Upper lobe of right lung (tissue), 1 donor: ENCODE measurements at regions not wholly inside any gene's neighbourhood (a gene's known extent, or its start where the extent isn't known, plus 50 kb on each side); places are given as distances from the start of the nearest gene placed in this dataset.

Experiments used
- ATAC-seq: fragments of 200-7000 bp; cut with Tn5 transposase; one replicate; pipeline ENCODE4 v1.9.1; 2020; ENCODE audit warnings: mild to moderate bottlenecking, moderate library complexity
- DNase-seq: peaks from one replicate; pipeline ENCODE4 v3.0.0-alpha.2; 2020
- H3K27ac ChIP-seq: fragments of 200-600 bp; one replicate; pipeline ENCODE4 v1.8.0; 2022
- H3K27me3 ChIP-seq: fragments of 200-600 bp; one replicate; pipeline ENCODE4 v1.8.0; 2022; ENCODE audit warnings: mild to moderate bottlenecking
- H3K36me3 ChIP-seq: fragments of 200-600 bp; one replicate; pipeline ENCODE4 v1.8.0; 2022
- H3K4me1 ChIP-seq: fragments of 200-600 bp; one replicate; pipeline ENCODE4 v1.8.0; 2022
- H3K4me3 ChIP-seq: fragments of 200-600 bp; one replicate; pipeline ENCODE4 v1.8.0; 2022; ENCODE audit warnings: mild to moderate bottlenecking
- H3K9me3 ChIP-seq: fragments of 200-600 bp; one replicate; pipeline ENCODE4 v1.8.0; 2022
- intact Hi-C: fragments of 100-400 bp; cut with DNase I; formaldehyde crosslinking; loops from one replicate; pipeline ENCODE4 v1.11.0; 2022
- TF ChIP-seq, protein P1 (sequence below): fragments of 200-600 bp; IDR thresholded peaks from one replicate; pipeline ENCODE4 v1.8.0; 2022; ENCODE audit warnings: antibody characterized with exemption
- donor health status: DM: no; HTN: yes; CAD: no; lungs with severe emphysema.

DNA sequence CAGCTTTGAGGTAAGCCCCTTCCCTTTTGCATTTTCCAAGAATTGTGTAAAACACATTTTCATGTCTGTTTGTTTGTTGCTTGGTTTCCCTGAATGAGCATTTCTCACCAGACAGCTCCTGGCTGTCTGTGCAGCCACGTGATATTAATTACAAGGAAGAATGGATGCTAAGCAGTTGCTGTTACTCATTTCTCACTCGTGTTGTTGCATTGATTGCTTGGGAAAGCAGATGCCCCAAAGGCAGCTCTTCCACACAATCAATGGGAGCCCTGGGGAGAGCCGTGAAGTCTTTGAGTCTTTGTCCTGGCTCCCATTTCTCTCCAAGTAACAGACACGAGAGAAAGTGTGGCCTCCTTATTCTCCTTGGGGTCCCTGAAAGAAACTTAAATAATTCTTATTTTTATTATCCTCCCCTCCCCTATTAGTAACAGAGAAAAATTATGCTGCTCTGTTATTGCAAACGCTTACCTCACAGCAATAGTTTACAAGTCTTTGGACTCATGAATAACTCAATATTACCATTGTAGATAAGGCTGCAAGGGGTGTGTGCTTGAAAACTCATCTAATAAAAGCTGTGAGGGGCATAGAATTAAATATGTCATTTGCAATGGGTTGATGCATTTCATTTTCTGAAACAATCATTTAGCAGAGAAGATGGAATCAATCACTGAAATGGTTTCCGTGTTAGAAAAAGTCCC, 127.7 kb upstream of the CAMK1G start:
- no peak for ATAC-seq
- intact Hi-C loops, result no loop called here
- no peak for DNase-seq
- Histone ChIP-seq H3K4me1 (peaks cover 7% of the 10 kb centered on the region), H3K27ac (no peak overlapping the region), H3K4me3 (no peak overlapping the region), H3K36me3 (no peaks in the 10 kb centered on the region), H3K9me3 (no peaks in the 10 kb centered on the region), H3K27me3 (no peaks in the 10 kb centered on the region)
- TF ChIP-seq, protein P1, sequence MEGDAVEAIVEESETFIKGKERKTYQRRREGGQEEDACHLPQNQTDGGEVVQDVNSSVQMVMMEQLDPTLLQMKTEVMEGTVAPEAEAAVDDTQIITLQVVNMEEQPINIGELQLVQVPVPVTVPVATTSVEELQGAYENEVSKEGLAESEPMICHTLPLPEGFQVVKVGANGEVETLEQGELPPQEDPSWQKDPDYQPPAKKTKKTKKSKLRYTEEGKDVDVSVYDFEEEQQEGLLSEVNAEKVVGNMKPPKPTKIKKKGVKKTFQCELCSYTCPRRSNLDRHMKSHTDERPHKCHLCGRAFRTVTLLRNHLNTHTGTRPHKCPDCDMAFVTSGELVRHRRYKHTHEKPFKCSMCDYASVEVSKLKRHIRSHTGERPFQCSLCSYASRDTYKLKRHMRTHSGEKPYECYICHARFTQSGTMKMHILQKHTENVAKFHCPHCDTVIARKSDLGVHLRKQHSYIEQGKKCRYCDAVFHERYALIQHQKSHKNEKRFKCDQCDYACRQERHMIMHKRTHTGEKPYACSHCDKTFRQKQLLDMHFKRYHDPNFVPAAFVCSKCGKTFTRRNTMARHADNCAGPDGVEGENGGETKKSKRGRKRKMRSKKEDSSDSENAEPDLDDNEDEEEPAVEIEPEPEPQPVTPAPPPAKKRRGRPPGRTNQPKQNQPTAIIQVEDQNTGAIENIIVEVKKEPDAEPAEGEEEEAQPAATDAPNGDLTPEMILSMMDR, result no peak

DNA sequence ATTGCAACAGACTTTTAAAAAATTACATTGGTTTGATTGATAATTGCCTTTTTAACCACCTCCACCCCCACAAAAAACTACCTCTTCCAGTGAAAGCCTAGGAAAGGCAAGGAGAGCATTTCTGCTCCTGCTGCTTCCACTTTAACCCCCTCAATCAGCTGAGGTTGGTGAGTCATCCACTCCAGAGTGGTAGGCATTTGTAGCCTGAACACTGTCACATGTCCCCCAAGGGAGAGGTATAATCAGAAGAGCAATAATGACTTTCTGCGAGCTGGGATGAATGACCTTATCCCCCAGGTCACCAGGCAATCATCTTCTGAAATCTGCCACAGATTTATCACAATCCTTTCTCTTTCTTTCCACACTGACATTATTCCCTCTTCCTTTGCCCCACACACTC, 126.6 kb upstream of the CAMK1G start:
- no peak overlapping the region for H3K4me3 ChIP-seq
- TF ChIP-seq, protein P1, result no peak
- intact Hi-C loops, result no loop called here
- DNase-seq, result no peak
- H3K36me3 ChIP-seq, result no peaks in the 10 kb centered on the region
- H3K9me3 ChIP-seq, result no peaks in the 10 kb centered on the region
- H3K27me3 ChIP-seq, result no peaks in the 10 kb centered on the region
- H3K4me1 ChIP-seq, result peaks cover 7% of the 10 kb centered on the region
- H3K27ac ChIP-seq, result no peak overlapping the region
- peak; percentile 76 for ATAC-seq

DNA sequence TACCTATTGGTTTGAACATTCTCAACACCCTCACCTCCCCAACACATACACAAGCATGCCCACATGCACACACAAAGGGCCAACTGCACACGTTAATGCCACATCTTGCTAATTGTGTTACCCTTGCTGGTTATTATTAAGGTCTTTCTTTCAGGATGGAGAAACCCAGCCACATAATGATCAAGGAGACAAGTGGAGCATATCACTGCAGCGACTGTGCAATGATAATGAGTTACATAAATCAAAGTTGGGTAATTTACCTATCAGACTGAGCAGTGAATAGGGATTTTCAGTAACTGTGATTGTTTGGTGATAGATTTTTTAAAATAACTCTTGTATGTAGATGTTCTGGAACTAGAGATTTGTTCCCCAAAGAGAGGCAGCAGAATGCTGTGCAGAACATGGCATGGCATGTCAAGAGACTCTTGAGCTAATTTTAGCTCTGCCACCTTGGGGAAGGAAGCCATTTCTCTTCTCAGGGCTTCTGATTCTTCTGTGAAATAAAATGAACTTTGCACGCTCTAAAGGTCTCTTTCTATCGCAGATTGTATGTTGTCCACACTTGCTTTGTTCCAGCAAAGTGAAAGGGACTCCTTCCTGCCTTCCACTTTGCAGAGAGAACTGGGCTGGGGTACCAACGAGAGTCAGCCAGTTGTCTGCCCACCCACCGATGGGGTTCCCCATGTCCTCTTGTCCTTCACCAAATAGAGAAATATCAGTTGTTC, 126.0 kb upstream of the CAMK1G start:
- DNase-seq, result no peak
- Histone ChIP-seq H3K4me3 (no peak overlapping the region), H3K27me3 (no peaks in the 10 kb centered on the region), H3K9me3 (peaks cover 4% of the 10 kb centered on the region), H3K36me3 (no peaks in the 10 kb centered on the region), H3K4me1 (peaks cover 7% of the 10 kb centered on the region), H3K27ac (no peak overlapping the region)
- intact Hi-C loops, result no loop called here
- ATAC-seq, result peak; percentile 60
- TF ChIP-seq, protein P1, result no peak

DNA sequence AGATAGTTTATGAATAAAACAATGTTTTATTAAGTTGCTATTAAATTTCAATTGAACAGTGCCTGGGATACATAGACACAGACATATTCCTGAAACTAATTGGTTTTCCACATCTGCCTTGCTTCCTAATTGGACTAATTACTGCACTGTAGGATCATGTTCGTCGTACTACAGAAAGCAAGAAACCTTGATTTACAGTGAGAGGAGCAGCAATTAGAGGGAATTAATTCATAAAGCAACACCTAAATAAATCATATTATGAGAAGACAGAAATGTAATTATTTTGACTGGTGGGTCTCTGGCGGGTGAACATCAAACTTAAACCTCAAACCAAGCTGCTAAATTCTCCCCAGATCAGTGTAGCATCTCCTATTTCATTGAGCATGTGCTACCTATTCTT, 124.6 kb upstream of the CAMK1G start:
- no peak overlapping the region for H3K4me3 ChIP-seq
- H3K36me3 ChIP-seq, result no peaks in the 10 kb centered on the region
- intact Hi-C loops, result no loop called here
- TF ChIP-seq, protein P1, result no peak
- no peak overlapping the region for H3K27ac ChIP-seq
- peaks cover 7% of the 10 kb centered on the region for H3K4me1 ChIP-seq
- H3K27me3 ChIP-seq, result no peaks in the 10 kb centered on the region
- DNase-seq, result no peak
- ATAC-seq, result no peak
- peaks cover 4% of the 10 kb centered on the region for H3K9me3 ChIP-seq

DNA sequence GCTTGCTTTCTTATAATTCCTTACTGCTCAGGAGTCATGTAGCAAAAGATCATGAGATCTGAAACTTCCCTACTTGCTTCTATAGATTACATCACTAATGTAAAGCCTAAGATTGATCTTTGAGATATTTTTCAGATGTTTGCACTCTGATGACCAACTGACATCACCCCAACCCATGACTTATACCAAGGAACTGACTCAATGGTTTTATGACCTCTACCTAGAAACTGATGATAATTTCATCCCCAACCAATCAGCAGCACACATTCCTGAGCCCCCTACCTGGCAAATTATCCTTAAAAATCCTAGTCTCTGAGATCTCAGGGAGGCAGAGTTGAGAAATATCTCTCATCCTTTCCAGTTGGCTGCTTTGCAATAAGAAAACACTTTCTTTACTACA, 122.3 kb upstream of the CAMK1G start:
- Histone ChIP-seq H3K4me1 (peaks cover 7% of the 10 kb centered on the region), H3K27me3 (no peaks in the 10 kb centered on the region), H3K9me3 (peaks cover 4% of the 10 kb centered on the region), H3K27ac (no peak overlapping the region), H3K4me3 (no peak overlapping the region), H3K36me3 (no peaks in the 10 kb centered on the region)
- intact Hi-C loops, result no loop called here
- DNase-seq (no peak), ATAC-seq (no peak)
- TF ChIP-seq, protein P1, result no peak
